K562 (cell line): ENCODE measurements at regions not wholly inside any gene's neighbourhood (a gene's known extent, or its start where the extent isn't known, plus 50 kb on each side); places are given as distances from the start of the nearest gene placed in this dataset.

Experiments
- EZH2 ChIP-seq: IDR thresholded peaks from 2 replicates; pipeline ENCODE4 v1.6.1; 2012; ENCODE audit warnings: low read depth, mild to moderate bottlenecking, inconsistent platforms, low read length, borderline replicate concordance
- MYC ChIP-seq, 2 experiments: fragments of 250-450 bp in 1 of 2; sonication (Bioruptor Pico) in 1 of 2; IDR thresholded peaks; 2 replicates each; pipeline versions ENCODE4 v1.5.1 to v1.6.1; 2012 to 2021; ENCODE audit warnings: low read depth in 2 of 2, borderline replicate concordance in 1 of 2, improper control_type of control experiment in 1 of 2, low read length in 1 of 2, mild to moderate bottlenecking in 1 of 2, moderate library complexity in 1 of 2
- RNF2 ChIP-seq: sonication (generic); IDR thresholded peaks from 2 replicates; pipeline ENCODE4 v1.6.1; 2016
- SMARCA5 ChIP-seq: fragments of 450-650 bp; IDR thresholded peaks from 2 replicates; pipeline ENCODE4 v1.6.1; 2016
- SP1 ChIP-seq: sonication (generic); formaldehyde crosslinking; IDR thresholded peaks from 2 replicates; pipeline ENCODE4 v1.8.1; 2022; ENCODE audit warnings: mild to moderate bottlenecking, missing genetic modification reagents
- USF1 ChIP-seq: sonication (generic); formaldehyde crosslinking; IDR thresholded peaks from 2 replicates; pipeline ENCODE4 v1.9.0; 2022; ENCODE audit warnings: mild to moderate bottlenecking, missing genetic modification reagents
- ZC3H11A ChIP-seq: IDR thresholded peaks from 2 replicates; pipeline ENCODE4 v1.6.1; 2012; ENCODE audit warnings: low read depth, low read length, improper control_type of control experiment
- TF ChIP-seq, protein P1 (sequence below): fragments of 450-650 bp; conservative IDR thresholded peaks from 2 replicates; pipeline ENCODE4 v1.6.1; 2016; ENCODE audit warnings: missing genetic modification characterization, low read depth, mild to moderate bottlenecking, missing compliant biosample characterization, moderate library complexity
- TF ChIP-seq, protein P2 (sequence below): fragments of 150-350 bp; IDR thresholded peaks from 2 replicates; pipeline ENCODE4 v1.6.1; 2014; ENCODE audit warnings: low read depth, mild to moderate bottlenecking, low read length, borderline replicate concordance
- TF ChIP-seq, protein P3 (sequence below), 3 experiments: IDR thresholded peaks in 2 of 3; conservative IDR thresholded peaks in 1 of 3; 2 replicates each; pipeline ENCODE4 v1.5.1; 2011 to 2012; ENCODE audit warnings: low read length in 3 of 3, mild to moderate bottlenecking in 3 of 3, control low read depth in 2 of 3, improper control_type of control experiment in 1 of 3, inconsistent platforms in 1 of 3, low read depth in 1 of 3, mixed read lengths in 1 of 3, moderate library complexity in 1 of 3; ENCODE audit not compliant: insufficient read depth in 2 of 3

DNA sequence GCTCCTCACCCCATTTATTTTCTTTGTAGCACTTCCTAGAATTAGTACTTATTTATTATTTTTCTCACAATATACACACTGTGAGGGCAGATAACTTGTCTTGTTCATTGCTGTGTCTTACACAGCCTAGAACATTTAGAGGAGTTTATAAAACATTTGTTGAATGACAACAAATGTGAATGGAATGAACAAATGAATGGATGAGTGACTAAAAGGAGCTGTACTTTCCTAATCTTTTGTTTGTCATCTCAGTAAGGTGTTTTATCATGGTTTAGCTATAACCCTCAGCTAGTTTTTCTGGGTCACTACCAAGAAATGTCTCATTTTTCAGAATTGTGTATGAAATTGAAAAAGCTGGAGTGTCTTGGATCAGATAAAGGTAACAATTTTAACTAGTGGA is 239.3 kb upstream of the KCNK2 start:
- TF ChIP-seq USF1 (CRISPR knock-in tag) (no peak), SMARCA5 (no peak), EZH2 (no peak), SP1 (CRISPR knock-in tag) (no peak), RNF2 (no peak), MYC (IDR thresholded peaks at IDR 0.05; ENCODE audit: low read depth, low read length) (no peak), MYC (CRISPR knock-in tag; IDR thresholded peaks at IDR 0.05; ENCODE audit: borderline replicate concordance, low read depth) (no peak), ZC3H11A (no peak)
- TF ChIP-seq, protein P1, sequence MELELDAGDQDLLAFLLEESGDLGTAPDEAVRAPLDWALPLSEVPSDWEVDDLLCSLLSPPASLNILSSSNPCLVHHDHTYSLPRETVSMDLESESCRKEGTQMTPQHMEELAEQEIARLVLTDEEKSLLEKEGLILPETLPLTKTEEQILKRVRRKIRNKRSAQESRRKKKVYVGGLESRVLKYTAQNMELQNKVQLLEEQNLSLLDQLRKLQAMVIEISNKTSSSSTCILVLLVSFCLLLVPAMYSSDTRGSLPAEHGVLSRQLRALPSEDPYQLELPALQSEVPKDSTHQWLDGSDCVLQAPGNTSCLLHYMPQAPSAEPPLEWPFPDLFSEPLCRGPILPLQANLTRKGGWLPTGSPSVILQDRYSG (tag): no peak
- TF ChIP-seq, protein P2, sequence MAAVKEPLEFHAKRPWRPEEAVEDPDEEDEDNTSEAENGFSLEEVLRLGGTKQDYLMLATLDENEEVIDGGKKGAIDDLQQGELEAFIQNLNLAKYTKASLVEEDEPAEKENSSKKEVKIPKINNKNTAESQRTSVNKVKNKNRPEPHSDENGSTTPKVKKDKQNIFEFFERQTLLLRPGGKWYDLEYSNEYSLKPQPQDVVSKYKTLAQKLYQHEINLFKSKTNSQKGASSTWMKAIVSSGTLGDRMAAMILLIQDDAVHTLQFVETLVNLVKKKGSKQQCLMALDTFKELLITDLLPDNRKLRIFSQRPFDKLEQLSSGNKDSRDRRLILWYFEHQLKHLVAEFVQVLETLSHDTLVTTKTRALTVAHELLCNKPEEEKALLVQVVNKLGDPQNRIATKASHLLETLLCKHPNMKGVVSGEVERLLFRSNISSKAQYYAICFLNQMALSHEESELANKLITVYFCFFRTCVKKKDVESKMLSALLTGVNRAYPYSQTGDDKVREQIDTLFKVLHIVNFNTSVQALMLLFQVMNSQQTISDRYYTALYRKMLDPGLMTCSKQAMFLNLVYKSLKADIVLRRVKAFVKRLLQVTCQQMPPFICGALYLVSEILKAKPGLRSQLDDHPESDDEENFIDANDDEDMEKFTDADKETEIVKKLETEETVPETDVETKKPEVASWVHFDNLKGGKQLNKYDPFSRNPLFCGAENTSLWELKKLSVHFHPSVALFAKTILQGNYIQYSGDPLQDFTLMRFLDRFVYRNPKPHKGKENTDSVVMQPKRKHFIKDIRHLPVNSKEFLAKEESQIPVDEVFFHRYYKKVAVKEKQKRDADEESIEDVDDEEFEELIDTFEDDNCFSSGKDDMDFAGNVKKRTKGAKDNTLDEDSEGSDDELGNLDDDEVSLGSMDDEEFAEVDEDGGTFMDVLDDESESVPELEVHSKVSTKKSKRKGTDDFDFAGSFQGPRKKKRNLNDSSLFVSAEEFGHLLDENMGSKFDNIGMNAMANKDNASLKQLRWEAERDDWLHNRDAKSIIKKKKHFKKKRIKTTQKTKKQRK: no peak
- TF ChIP-seq, protein P3, sequence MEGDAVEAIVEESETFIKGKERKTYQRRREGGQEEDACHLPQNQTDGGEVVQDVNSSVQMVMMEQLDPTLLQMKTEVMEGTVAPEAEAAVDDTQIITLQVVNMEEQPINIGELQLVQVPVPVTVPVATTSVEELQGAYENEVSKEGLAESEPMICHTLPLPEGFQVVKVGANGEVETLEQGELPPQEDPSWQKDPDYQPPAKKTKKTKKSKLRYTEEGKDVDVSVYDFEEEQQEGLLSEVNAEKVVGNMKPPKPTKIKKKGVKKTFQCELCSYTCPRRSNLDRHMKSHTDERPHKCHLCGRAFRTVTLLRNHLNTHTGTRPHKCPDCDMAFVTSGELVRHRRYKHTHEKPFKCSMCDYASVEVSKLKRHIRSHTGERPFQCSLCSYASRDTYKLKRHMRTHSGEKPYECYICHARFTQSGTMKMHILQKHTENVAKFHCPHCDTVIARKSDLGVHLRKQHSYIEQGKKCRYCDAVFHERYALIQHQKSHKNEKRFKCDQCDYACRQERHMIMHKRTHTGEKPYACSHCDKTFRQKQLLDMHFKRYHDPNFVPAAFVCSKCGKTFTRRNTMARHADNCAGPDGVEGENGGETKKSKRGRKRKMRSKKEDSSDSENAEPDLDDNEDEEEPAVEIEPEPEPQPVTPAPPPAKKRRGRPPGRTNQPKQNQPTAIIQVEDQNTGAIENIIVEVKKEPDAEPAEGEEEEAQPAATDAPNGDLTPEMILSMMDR (IDR thresholded peaks at IDR 0.05 in 2 of 3, conservative IDR thresholded peaks at IDR 0.05 in 1 of 3; ENCODE audit: insufficient read depth in 2 of 3, low read depth in 1 of 3, low read length in 3 of 3): no peak
